Right kidney (tissue), 1 donor: ENCODE measurements at regions not wholly inside any gene's neighbourhood (a gene's known extent, or its start where the extent isn't known, plus 50 kb on each side); places are given as distances from the start of the nearest gene placed in this dataset.

Source experiments
- DNase-seq: peaks from one replicate; pipeline ENCODE4 v3.0.0-alpha.2; 2016

- no peak for DNase-seq
These were observed 125.1 kb upstream of the ZNF32 start for GRCh38 chr10:43773736-43774135.

GRCh38 chr10:43772171-43772570 is 123.5 kb upstream of the ZNF32 start:
- DNase-seq: no peak

DNA sequence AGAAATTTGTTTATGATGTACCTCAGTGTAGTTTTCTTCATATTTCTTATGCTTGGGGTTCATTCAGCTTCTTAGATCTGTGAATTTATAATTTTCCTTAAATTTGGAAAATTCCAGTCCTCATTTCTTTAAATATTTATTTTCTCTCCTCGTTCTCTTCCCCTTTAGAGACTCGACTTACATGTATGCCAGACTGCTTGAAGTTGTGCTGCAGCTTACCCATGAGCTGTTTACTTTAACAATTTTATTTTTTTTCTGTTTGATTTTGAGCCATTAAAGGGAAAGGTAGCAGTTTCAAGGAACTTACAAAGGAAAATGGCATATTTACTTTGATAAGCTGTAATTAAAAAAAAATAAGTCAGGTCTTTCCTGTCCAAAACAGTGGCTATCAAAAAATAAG is 123.0 kb upstream of the ZNF32 start:
- DNase-seq: no peak

DNA sequence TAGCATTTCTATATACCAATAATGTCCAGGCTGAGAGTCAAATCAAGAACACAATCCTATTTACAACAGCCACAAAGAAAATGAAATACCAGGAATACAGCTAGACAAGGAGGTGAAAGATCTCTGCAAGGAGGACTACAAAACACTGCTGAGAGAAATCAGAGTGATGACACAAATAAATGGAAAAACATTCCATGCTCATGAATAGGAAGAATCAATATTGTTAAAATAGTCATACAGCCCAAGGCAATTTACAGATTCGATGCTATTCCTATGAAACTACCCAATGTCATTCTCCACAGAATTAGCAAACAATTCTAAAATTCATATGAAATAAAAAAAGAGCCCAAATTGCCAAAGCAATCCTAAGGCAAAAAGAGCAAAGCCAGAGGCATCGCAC is 116.8 kb upstream of the ZNF32 start:
- no peak for DNase-seq

GRCh38 chr10:43763846-43764245 is 115.2 kb upstream of the ZNF32 start:
- DNase-seq: no peak

GRCh38 chr10:43760514-43760913 is 111.8 kb upstream of the ZNF32 start:
- no peak for DNase-seq

DNA sequence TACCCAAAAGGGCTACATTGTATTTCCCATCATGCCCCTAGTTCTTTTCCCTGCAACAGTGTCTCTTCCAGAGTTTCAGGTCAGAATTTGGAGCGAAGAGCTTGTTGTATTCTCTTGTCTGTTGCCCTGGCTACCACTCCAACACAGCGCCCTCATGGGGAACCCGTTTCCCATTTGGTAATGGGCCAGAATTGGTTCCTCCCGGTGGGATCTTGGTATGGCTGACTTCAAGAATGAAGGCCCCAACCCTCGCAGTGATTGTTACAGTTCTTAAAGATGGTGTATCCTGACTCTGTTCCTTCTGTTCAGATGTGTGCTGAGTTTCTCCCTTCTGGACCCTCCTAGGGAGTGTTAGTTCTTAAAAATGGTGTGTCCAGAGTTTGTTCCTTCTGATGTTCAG is 110.5 kb upstream of the ZNF32 start:
- no peak for DNase-seq

- no peak for DNase-seq
These were observed 107.7 kb upstream of the ZNF32 start for GRCh38 chr10:43756341-43756740.

- DNase-seq: no peak
These were observed 106.0 kb upstream of the ZNF32 start for GRCh38 chr10:43754569-43755260.

GRCh38 chr10:43753397-43754061 is 104.8 kb upstream of the ZNF32 start:
- no peak for DNase-seq

- DNase-seq: no peak
These were observed 104.0 kb upstream of the ZNF32 start for GRCh38 chr10:43752682-43753081.

DNA sequence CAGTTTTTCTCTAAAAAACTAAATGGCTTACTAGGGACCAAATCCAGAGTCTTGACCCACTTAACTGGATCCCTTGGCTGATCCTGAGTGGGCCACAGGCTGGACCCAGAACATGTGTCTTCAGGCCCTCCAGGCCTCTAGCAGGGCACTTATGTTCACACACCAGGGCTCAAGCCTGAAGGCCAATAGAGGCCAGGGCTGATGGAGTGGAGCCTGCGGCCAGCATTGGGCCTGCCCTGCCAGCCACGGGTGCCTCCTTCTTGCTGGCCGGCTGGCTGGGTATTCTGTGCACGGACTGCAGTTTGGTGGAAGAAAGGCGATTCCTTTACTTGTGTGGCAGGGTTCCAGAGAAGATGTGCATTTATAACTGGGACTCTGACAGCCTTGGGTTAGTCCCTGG is 103.0 kb upstream of the ZNF32 start:
- DNase-seq: no peak

GRCh38 chr10:43749940-43750552 is 101.4 kb upstream of the ZNF32 start:
- no peak for DNase-seq

DNA sequence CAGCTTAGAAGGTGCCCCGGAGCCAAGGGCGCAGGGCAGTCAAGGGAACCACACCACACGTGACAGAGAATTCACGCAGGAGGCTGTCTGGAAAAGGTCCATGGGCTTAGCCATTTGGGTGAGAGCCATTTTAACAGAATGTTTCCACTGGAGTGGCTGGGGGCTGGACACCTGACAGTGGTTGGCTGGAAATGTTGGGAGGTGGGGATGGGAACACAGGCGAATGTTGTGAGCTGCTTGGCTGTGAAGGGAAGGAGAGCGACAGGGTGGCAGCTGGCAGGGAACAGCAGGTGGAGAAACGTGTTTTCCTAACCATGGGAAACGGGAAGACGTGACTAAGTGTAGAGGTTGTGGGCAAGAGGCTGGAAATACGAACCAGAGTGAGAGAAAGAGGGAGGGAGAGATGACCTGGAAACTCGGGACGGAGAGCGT is 100.5 kb upstream of the ZNF32 start:
- no peak for DNase-seq

GRCh38 chr10:43748560-43748959 is 99.9 kb upstream of the ZNF32 start:
- no peak for DNase-seq

- DNase-seq: no peak
These were observed 98.2 kb upstream of the ZNF32 start for GRCh38 chr10:43746906-43747305.

- no peak for DNase-seq
These were observed 90.5 kb upstream of the ZNF32 start for GRCh38 chr10:43739161-43739560.

- DNase-seq: no peak
These were observed 88.3 kb upstream of the ZNF32 start for GRCh38 chr10:43737003-43737402.

GRCh38 chr10:43735907-43736306 is 87.2 kb upstream of the ZNF32 start:
- DNase-seq: no peak

GRCh38 chr10:43734716-43735115 is 86.0 kb upstream of the ZNF32 start:
- DNase-seq: no peak

- no peak for DNase-seq
These were observed 82.8 kb upstream of the ZNF32 start for GRCh38 chr10:43731486-43731885.

DNA sequence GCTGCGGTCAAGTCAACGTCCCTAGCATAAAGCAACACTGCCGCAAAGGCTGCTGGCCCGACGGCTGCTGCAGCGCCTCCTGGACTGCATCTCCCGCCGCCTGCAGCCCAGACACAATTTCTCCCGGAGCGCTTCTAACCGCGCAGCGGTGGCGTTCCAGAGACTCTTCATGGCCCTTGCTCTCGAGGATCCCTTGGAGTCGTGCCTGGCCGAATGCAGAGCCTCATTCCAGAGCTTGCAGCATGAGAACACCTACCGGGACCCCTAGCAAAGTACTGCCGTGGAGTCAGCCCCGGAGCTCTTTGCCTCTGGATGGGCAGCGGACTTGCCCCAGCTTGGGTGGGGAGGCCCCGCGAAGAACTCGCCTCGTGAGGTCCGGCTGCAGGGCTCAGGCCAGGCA is 79.7 kb upstream of the ZNF32 start:
- DNase-seq: no peak

DNA sequence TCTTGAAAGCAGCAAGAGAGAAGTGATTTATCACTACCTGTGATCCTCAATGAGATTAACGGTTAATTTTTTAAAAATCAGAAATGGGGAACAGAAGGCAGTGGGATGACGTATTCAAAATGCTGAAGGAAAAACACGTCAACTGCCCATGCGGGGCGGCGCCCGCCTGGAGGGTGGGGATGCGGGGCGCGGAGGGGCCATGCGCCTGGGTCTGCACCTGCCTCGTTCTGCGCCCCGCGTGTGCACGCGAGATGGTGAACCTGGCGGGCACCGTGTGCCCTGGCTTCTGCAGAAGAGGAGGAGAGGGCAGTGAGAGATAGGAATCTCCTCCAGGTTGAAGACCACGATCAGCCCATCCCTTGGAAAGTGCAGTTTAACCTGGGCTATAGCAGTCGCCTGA is 79.3 kb upstream of the ZNF32 start:
- no peak for DNase-seq

DNA sequence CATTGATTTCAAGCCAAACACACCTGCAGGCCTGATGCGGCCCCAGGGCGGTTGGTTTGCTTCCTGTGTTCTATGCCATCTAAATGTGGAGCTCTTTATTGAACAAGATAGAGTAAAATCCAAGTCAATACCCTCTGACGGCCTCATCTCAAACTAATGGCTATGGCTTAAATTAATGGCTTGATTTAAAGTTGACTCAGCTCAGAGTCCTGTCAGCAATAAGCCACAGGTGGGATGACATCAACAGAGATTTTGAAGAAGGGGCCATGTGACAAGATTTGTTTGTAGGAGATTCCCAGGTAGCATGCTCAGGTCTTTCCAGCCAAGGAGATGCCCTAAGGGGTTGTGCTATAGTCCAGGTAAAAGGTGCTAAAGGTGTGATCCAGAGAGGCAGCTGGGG is 66.7 kb upstream of the ZNF32 start:
- DNase-seq: no peak
